ENCODE measurements at regions not wholly inside any gene's neighbourhood (a gene's known extent, or its start where the extent isn't known, plus 50 kb on each side); places are given as distances from the start of the nearest gene placed in this dataset.

DNA sequence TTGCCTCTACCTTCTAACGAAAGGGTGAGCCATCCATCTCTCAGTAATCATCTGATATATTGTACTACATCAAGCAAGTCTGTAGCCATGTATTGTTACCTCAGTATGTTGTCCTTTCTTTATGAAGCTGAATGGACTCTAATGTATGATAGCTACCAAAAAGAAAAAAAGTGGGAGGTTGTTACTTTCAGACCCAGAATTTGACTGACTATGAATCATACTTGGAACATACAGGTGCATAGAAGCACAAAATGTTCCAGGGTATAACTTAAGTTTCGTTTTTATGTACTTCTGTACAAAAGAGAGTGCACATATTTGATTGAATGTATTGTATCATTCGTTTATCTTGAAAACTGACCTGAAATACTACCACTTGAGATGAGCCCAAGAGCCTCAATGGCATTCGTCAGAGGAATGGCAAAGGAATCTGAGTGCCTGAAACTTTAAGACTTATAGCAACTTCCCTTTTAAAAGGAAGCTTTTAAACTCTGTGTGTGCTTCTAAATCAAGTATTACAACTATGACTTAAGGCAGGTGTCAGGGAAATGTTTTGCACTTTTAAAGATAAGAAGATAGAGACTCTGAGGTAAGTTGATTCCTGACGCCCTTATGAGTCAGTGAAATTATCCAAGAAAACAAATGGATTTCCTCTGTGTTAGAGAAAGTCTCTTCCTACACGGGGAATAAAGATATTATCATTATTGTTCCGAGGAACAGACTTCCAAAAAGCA lies 951.5 kb downstream of the GALC start:
- TF ChIP-seq, protein P1, sequence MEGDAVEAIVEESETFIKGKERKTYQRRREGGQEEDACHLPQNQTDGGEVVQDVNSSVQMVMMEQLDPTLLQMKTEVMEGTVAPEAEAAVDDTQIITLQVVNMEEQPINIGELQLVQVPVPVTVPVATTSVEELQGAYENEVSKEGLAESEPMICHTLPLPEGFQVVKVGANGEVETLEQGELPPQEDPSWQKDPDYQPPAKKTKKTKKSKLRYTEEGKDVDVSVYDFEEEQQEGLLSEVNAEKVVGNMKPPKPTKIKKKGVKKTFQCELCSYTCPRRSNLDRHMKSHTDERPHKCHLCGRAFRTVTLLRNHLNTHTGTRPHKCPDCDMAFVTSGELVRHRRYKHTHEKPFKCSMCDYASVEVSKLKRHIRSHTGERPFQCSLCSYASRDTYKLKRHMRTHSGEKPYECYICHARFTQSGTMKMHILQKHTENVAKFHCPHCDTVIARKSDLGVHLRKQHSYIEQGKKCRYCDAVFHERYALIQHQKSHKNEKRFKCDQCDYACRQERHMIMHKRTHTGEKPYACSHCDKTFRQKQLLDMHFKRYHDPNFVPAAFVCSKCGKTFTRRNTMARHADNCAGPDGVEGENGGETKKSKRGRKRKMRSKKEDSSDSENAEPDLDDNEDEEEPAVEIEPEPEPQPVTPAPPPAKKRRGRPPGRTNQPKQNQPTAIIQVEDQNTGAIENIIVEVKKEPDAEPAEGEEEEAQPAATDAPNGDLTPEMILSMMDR (IDR thresholded peaks at IDR 0.05; ENCODE audit: low read depth, low read length, poor library complexity, severe bottlenecking), result no peak
- TF ChIP-seq EZH2phosphoT487 (IDR thresholded peaks at IDR 0.05; ENCODE audit: borderline replicate concordance, low read length), result no peak
